Heart left ventricle (tissue), 13 donors: ENCODE measurements at regions not wholly inside any gene's neighbourhood (a gene's known extent, or its start where the extent isn't known, plus 50 kb on each side); places are given as distances from the start of the nearest gene placed in this dataset.

Source experiments
- CTCF ChIP-seq, 12 donors: fragments of 200-600 bp; sonication (generic) in 4 of 12; IDR thresholded peaks; one replicate each; pipeline versions ENCODE4 v1.5.0 to v1.8.0; 2018 to 2022; ENCODE audit warnings: antibody characterized with exemption in 12 of 12, mild to moderate bottlenecking in 5 of 12
- POLR2A ChIP-seq, 2 donors: fragments of 450-650 bp; IDR thresholded peaks; one replicate each; pipeline ENCODE4 v1.6.1; 2017; ENCODE audit warnings: antibody characterized with exemption in 2 of 2, mild to moderate bottlenecking in 2 of 2, moderate library complexity in 2 of 2
- donor health status: ischemic (EF 13 %, LVEDD 7.1; RV severe dilation, severe dysfunction).
- donor health status: DM: no; HTN: yes; CAD: no.
- donor health status: DM: no; HTN: no; CAD: no.
- donor health status: ischemic (EF 25% LVEDD 6.9; RV normal size, moderate dysfunction).
- donor health status: ischemic (EF 25% LVEDD 5.7; RV mildly dilated, moderate dysfunction).
- donor health status: ischemic (EF 35%, LVEDD 5.7; RV mildly dilated, moderate dysfunction).
- donor health status: nonischemic (EF 11% LVEDD 7.7; RV severe dilation, severe dysfunction).
- donor health status: DM: yes; HTN: yes; CAD: no.
- donor health status: PGD.
- donor health status: ischemic (EF 29% LVEDD 5.4; RV normal size, mild dysfunction).
- donor health status: nonischemic (EF 23%, LVEDD 6.1; RV moderate dilation, normal function).

- no peak for TF ChIP-seq POLR2A (IDR thresholded peaks at IDR 0.05)
- no peak for TF ChIP-seq CTCF (IDR thresholded peaks at IDR 0.05)
Measured at GRCh38 chr2:75765798-75766197, 55.1 kb upstream of the GCFC2 start.
